ENCODE measurements at regions not wholly inside any gene's neighbourhood (a gene's known extent, or its start where the extent isn't known, plus 50 kb on each side); places are given as distances from the start of the nearest gene placed in this dataset.
"Not testable (repeated sequence)": the region's sequence is repeated elsewhere in the genome, so short reads cannot be mapped to it uniquely, and the experiment has no call there.

GRCh38 chr2:16425462-16426336, 239.9 kb downstream of the CYRIA start:
- FAIRE-seq (no peak), DNase-seq (ENCODE audit: extremely low spot score, insufficient read length, low read depth) (no peak)

- no peak for FAIRE-seq
- no peak for DNase-seq (ENCODE audit: extremely low spot score, insufficient read length, low read depth)
Measured at GRCh38 chr2:16420421-16420820, 245.2 kb downstream of the CYRIA start.

GRCh38 chr2:16417726-16418125, 247.9 kb downstream of the CYRIA start:
- DNase-seq (ENCODE audit: extremely low spot score, insufficient read length, low read depth) (no peak), FAIRE-seq (no peak)

DNA sequence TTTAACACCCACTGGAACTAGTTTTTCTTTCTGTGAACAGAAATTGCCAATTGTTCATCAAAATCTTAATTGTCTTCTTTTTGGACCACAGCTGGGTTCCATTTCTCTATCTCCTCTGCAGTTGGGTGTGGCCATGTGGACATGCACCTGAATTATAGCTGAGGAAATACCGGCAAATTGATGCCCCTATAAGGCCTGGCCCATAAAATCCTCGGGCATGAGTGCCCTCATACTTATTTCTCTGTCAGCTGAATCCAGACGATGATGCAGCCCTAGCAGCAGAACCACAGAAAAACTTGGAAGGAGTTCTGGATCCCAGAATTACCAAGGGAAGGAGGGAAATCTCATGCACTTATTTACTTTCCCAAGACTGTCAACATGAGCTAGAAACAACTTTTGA, 249.0 kb downstream of the CYRIA start:
- DNase-seq (ENCODE audit: extremely low spot score, insufficient read length, low read depth) (no peak), FAIRE-seq (no peak)

- not testable (repeated sequence) for DNase-seq (ENCODE audit: extremely low spot score, insufficient read length, low read depth); FAIRE-seq
Measured at GRCh38 chr2:16415861-16416260, 249.8 kb downstream of the CYRIA start.

DNA sequence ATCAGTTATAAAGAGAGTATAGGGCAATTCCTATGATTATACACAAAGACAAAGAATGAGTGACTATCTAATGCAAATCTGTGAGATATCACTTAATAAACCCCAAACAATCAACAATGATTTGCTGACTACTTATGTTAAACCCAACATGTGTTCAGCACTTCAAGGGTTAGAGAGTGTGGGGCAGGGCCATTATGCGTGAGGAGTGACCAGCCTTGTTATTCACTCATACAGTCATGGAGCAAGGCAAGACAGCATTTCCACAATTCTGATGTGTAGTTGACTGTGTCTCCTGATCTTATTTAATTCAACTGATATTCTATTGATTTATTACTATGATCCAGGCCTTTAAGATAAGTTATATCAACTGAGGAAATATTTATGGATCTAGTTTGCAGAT, 251.7 kb downstream of the CYRIA start:
- FAIRE-seq (no peak), DNase-seq (ENCODE audit: extremely low spot score, insufficient read length, low read depth) (no peak)

DNA sequence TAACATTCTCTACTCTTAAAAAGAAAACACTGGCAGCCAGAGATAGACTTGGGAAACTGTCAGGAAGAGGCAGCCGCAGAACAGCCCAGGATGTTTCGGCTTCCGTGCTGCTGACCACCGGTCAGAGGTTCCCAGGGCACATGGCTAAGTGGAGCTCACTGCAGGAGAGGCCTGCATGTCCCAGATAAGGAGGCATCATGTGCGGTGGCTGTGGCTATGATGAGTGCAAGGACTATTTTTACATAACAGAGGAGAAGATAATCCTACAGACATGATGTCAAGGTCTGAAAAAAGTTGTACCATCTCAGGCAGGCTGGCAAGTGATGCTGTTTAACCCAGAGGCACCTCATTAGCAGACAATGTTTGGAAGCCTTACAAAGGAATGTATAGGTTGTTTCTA, 252.3 kb downstream of the CYRIA start:
- FAIRE-seq (no peak), DNase-seq (ENCODE audit: extremely low spot score, insufficient read length, low read depth) (no peak)

GRCh38 chr2:16412321-16413030, 253.2 kb downstream of the CYRIA start:
- FAIRE-seq (no peak), DNase-seq (ENCODE audit: extremely low spot score, insufficient read length, low read depth) (no peak)

DNA sequence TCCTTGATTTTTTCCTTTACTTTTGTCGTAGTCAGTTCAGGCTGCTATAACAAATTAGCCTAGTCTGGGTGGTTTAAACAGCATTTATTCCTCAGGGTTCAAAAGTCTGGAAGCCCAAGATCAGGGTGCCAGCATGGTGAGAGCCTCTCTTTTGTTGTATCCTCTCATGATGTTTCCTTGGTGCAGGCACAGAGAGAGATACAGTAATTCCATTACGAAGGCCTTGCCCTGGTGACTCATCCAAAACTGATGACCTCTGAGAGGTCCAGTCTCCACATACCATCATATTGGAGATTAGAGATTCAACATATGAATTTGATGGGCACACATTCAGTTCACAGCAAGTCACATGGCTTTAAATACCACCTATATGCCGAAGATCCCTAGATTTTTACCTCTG, 253.8 kb downstream of the CYRIA start:
- FAIRE-seq: no peak
- DNase-seq (ENCODE audit: extremely low spot score, insufficient read length, low read depth): no peak

DNA sequence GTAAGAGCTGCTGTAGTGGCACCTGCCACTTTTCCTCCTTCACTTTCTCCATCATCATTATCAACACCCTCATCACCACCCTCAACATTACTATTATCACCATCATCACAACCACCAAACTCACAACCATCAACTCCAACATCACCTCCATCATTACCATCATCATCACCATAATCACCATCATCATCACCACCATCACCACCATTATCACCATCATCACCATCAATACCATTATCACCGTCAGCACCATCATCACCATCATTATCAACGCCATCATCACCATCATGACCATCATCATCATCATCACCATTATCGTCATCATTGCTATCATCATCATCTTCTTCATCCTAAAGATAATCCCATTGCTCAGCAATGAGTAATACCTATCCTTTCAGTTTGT, 255.8 kb downstream of the CYRIA start:
- no peak for FAIRE-seq
- no peak for DNase-seq (ENCODE audit: extremely low spot score, insufficient read length, low read depth)

GRCh38 chr2:16409006-16409390, 256.6 kb downstream of the CYRIA start:
- FAIRE-seq (no peak), DNase-seq (ENCODE audit: extremely low spot score, insufficient read length, low read depth) (no peak)

DNA sequence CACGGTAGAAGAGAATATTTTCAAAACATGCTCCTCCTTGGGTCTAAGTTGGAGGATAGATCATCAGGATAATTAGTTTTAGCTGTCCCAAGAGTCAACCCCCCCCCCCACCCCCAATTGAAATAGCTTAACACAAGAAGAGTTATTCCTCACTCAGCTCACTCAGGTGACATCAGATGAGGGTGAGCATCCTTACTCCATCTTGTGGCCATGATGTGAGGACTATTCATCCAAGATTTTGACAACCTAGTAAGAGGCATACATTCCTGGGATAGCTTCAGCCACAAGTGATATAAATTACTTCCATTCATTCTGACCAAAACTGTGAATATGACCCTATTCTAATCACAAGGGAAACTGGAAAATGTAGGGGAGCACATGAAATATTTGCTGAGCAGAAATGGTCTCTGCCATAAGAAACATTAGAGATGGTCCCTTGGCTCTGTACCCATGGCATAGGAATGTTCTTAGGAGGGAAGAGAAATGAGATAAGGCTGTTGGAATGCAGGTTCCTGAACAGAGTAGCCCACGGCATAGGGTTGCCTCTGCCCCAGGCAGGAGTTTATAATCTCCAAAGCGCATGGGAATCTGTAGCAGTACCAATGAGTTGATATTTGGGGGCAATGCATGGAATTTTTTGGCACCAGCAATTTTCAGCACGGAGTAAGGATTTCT, 257.2 kb downstream of the CYRIA start:
- no peak for FAIRE-seq
- DNase-seq (ENCODE audit: extremely low spot score, insufficient read length, low read depth): no peak

GRCh38 chr2:16407358-16407757, 258.3 kb downstream of the CYRIA start:
- FAIRE-seq (no peak), DNase-seq (ENCODE audit: extremely low spot score, insufficient read length, low read depth) (no peak)

DNA sequence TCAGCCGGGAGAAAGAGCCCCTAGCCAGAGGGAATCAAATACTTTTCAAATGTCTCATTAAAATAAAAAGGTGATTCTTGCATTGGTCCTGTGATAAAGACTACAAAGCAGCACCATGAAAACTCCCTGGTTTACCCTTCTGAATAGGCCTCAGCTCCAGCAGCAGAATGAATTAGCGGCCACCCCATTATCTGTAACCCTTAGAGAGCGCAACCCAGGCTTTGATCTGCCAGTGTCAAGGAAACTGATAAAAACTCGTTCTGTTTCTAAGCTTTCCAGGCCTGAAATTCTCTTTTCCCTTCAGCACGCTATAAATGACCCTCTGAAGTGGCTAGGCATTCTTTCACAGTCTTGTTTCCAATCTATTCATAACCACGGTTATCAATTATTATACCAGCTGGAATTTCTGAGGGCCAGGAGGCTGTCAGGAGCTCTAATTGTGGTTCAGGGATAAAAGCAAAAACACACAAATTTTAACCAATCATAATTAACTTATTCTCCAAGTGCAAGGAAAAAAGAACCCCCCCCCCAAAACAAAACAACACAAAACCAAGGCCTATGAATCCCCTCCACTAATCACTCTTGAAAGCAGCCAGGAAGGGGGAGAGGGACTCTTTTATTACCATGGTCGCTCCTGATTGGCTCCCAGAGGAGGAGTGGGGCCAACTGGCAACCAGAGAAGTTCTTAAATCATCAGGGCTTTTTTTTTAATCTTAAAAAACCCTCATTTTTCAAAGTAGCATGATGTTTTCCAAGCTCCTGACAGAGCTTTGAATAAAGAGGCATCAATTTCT, 258.9 kb downstream of the CYRIA start:
- DNase-seq (ENCODE audit: extremely low spot score, insufficient read length, low read depth): no peak
- FAIRE-seq: no peak

DNA sequence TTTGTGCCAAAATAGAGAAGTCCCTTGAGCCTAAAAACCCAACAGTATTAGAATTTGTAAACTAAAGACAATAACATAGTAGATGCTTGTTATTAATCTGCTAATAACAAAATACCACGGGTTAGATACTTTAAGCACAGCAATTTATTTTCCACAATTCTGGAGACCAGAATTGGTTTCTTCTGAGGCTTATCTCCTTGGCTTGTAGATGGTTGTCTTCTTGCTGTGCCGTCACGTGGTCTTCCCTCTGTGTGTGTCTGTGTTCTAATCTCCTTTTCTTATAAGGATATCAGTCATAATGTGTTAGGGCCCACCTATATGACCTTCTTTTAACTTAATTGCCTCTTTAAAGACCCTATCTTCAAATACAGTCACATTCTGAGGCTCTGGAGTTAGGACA, 260.1 kb downstream of the CYRIA start:
- FAIRE-seq: no peak
- no peak for DNase-seq (ENCODE audit: extremely low spot score, insufficient read length, low read depth)

DNA sequence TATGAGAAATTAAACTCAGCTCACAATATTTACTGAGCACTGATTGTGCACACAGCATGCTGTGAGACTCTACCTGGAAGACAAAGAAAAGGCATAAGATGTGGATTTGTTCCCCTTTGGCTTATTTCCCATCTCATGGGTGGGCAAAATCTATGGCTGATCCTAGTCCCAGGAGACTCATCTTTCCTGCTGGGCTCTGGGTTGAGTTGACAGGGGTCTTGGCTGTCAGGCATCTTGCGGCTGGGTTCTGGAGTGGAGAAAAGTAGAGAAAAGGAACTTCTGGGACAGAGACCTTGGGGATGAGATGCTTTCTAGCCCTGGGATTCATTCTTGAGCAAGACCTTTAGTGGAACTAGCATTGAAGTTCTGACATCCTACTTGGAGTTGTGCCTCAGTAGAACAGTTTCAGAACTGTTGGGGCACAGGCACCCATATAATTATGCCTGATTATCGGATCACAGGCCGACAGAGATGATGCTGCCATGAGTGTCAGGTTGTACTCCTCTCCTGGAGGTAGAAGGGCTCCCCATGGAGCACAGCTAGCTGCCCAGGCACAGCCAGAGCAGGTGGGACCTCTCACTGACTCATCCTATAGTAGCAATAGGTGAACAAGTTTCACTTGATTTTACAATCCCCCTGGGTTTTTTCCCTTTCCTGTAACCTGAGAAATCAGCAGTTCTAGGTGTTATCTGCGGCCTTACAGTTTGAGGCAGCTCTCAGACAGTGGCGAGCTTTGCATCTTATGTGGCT, 260.9 kb downstream of the CYRIA start:
- DNase-seq (ENCODE audit: extremely low spot score, insufficient read length, low read depth): no peak
- no peak for FAIRE-seq

DNA sequence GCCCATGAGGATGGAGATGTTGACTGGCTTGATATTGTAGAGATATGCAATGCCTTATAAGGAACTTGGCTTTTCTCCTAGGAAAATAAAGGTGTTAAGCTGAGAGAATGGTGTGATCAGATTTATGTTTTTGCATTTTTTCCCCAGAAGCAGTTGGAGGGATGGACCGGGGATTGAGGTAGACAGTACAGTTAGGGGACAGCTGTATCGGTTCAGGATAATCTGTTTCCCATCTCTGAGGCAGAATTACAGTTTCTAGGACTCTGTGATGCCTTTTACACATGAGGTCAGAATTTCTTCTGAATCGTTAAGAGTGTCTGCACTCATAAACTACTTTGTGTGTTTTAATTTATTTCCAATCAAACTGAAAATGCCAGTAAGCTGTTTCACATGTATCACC, 261.5 kb downstream of the CYRIA start:
- no peak for DNase-seq (ENCODE audit: extremely low spot score, insufficient read length, low read depth)
- no peak for FAIRE-seq

DNA sequence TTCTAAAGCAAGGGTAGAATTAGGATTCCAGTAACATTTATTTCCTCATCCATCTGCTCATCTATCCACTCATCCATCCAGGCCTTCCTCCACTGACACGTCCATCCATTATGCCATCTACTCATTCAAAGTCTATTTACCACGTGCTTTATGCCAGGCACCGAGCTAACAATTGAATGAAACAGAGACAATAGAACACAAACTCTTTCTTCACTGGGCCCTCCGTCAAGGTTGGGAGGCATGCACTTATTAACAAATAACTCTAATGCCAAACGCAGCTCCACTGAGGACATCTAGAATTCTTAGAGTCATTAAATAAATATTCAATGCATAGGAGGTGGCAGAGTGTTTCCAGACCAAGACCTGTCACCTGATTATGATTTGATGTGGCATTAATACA, 262.7 kb downstream of the CYRIA start:
- DNase-seq (ENCODE audit: extremely low spot score, insufficient read length, low read depth) (no peak), FAIRE-seq (no peak)

DNA sequence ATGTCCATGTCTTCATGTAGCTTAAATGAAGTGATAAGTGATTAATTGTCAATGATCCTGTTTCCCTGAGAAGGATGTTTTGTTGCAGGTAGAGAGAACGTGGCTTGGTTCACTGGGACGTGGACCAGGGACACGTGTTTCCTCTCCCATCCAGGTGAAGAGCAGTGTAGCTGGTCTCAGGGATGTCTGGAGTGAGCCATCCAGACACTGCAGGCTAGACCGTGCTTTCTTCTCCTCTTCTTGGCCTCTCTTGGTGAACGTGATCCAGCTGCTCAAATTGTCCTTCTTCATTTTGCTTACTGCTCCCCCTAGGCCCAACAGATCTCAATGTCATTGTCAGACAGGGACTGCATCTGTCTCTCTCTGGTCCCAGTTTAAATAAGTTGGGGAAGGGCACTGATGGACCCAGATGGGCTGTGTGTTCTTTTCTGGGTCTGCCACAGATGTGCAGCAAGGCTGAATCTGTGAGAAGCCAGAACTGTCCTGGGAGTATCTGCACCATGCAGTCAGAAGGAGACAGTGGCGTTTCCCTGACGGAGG, 263.8 kb downstream of the CYRIA start:
- no peak for FAIRE-seq

More for the DNA sequence above, 263.8 kb downstream of the CYRIA start:
- no peak for DNase-seq (ENCODE audit: extremely low spot score, insufficient read length, low read depth)

Measured in GM18507 (cell line).